GM21723 (cell line): ENCODE measurements at regions not wholly inside any gene's neighbourhood (a gene's known extent, or its start where the extent isn't known, plus 50 kb on each side); places are given as distances from the start of the nearest gene placed in this dataset.

Experiments used
- ATAC-seq: cut with Tn5 transposase; IDR thresholded peaks from one replicate; pipeline ENCODE4 v1.9.1; 2021; ENCODE audit warnings: mild to moderate bottlenecking, moderate library complexity; ENCODE audit not compliant: unreplicated experiment

GRCh38 chr10:106473129-106473685 is 691.3 kb downstream of the SORCS1 start:
- no peak for ATAC-seq

GRCh38 chr10:106467506-106467905 is 697.0 kb downstream of the SORCS1 start:
- ATAC-seq: no peak

DNA sequence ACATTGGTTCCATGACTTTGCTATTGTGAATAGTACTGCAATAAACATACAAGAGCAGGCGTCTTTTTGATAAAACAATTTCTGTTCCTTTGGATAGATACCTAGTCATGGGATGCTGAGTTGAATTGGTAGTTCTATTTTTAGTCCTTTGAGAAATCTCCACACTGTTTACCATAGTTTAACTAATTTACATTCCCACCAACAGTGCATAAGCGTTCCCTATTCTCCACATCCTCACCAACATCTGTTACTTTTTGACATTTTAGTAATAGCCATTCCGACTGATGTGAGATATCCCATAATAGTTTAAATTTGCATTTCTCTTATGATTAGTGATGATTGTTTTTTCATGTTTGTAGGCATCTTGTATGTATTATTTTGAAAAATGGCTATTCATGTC is 707.0 kb downstream of the SORCS1 start:
- ATAC-seq: no peak

DNA sequence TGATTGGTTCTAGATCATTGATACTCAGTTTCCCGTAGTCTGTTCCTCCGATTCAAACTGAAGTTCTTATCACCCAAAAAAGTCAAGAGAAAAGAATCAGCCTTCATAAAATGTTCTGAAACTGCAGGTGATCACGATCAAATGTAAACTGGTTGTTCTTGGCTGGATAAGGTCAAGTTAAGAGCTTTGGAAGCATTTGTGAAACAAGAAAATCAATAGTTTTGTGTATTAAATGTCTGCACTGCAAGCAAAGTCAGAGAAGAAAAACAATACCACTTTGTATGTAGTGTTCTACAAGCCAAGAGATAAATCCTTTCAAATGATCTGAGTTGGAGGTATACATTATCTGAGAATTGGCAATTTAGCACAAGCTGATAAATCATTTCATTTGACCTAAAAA is 710.3 kb downstream of the SORCS1 start:
- ATAC-seq: no peak

DNA sequence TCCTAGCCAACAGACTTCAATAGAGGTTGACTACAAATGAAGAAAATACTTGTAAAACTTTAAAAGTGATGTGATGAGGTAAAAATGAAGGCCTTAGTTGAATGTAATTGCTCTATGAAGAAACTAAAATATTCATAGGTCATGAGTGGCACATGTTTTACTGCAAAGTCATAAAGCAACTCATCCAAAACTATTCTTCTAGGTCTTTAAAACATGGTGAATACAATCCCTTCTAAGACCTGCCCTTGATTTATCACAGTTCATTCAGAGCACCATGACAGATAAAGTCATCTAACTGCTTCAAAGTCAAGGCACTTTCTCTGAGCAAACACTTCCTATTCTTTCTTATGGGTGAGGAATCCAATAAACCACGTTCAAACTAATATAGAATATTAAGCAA is 713.5 kb downstream of the SORCS1 start:
- ATAC-seq: no peak

GRCh38 chr10:106446920-106447319 is 717.6 kb downstream of the SORCS1 start:
- no peak for ATAC-seq

DNA sequence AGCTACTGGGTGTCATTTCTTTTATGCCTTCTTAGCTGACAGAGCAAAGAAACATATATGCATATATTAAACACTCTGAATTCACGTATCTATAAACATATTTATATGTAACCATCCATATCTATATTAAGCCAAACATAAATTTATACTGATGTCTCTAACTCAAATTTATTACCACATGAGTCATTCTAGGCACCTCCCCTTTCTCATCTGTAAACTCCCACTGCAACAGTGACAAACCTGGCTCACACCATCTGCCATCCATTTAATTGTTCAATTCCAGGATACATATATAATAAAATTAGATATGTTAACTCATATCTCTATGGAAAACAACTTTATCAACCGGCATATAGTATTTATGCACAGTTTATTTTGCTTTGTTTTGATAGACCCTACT is 722.3 kb downstream of the SORCS1 start:
- no peak for ATAC-seq

- ATAC-seq: no peak
Observed at GRCh38 chr10:106440767-106441166, 723.7 kb downstream of the SORCS1 start.

GRCh38 chr10:106440355-106440754 is 724.2 kb downstream of the SORCS1 start:
- no peak for ATAC-seq

DNA sequence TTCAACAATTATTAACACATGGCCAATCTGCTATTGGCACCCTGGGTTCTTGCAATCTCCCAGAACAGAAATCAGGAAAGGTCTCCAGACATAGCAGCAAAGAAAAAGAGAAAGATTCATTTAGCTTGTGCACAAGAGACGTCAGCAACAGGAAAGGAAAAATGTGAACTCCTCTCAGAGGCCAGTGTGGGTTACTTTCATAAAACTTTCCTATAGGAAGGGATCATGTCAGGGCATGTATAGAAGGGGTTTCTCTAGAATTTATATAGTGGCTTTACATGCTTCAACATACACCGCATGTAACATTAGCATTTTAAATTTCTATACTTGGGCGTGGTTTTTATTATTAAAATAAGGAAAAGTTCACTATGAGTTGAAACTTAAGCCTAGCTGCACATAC is 725.1 kb downstream of the SORCS1 start:
- no peak for ATAC-seq

- ATAC-seq: no peak
Observed at GRCh38 chr10:106438386-106438785, 726.1 kb downstream of the SORCS1 start.

GRCh38 chr10:106436123-106436715 is 728.3 kb downstream of the SORCS1 start:
- ATAC-seq: no peak

- ATAC-seq: no peak
Observed at GRCh38 chr10:106435081-106435480, 729.4 kb downstream of the SORCS1 start.

- no peak for ATAC-seq
Observed at GRCh38 chr10:106424981-106425380, 739.5 kb downstream of the SORCS1 start.

GRCh38 chr10:106424054-106424453 is 740.5 kb downstream of the SORCS1 start:
- no peak for ATAC-seq

- ATAC-seq: no peak
Observed at GRCh38 chr10:106410331-106410730, 754.2 kb downstream of the SORCS1 start.

- ATAC-seq: no peak
Observed at GRCh38 chr10:106405141-106405540, 759.4 kb downstream of the SORCS1 start.

DNA sequence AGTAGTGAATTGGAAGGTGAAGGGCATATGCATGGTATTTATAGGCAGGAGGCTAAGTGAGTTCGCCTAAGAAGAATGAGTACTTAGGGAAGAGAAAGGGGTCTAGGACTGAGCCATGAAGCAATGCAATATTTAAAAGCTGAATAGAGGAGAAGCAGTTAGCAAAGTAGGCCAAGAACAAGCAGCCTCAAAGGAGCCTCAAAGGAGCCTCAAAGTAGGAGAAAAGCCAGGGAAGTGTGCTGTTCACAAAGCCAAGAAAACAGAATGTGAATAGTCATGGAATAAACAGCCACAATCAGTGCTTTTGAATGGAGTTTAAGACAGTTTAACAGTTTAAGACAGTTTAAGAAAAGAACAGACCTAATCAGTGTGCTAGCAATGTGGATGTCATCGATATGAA is 762.0 kb downstream of the SORCS1 start:
- no peak for ATAC-seq

GRCh38 chr10:106401967-106402366 is 762.5 kb downstream of the SORCS1 start:
- ATAC-seq: no peak

DNA sequence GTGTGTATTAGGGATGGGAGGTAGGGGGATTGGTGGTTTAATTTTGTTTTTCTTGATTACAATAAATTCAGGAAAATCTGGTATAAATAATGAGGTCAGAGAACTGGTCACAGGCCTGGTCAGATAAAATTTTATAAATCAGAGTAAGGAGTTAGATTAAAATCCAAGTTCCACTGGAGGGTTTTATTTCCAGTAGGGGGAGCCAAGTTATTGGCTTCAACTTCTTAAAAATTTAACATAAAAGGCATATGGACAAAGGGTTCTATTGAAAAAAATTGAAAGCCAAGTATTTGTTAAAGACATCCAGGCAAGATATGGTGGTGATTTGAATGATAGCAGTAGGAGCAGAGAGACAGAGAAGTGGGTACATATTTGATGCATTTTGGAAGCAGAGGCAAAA is 763.3 kb downstream of the SORCS1 start:
- no peak for ATAC-seq

- ATAC-seq: no peak
Observed at GRCh38 chr10:106399112-106399511, 765.4 kb downstream of the SORCS1 start.

- no peak for ATAC-seq
Observed at GRCh38 chr10:106396192-106396591, 768.3 kb downstream of the SORCS1 start.
